Activated CD8-positive, alpha-beta memory T cell treated with anti-CD3 and anti-CD28 coated beads, Interleukin-2, amount 50 U/mL, for 24 hours (primary cell): ENCODE measurements at regions not wholly inside any gene's neighbourhood (a gene's known extent, or its start where the extent isn't known, plus 50 kb on each side); places are given as distances from the start of the nearest gene placed in this dataset.
A peak's percentile ranks its signal among the peaks of the same experiment; 100 is the strongest.
"Not testable (repeated sequence)": the region's sequence is repeated elsewhere in the genome, so short reads cannot be mapped to it uniquely, and the experiment has no call there.

ENCODE experiments used
- DNase-seq: peaks from one replicate; pipeline ENCODE4 v3.0.0-alpha.2; 2020; ENCODE audit errors: extremely low read depth

- no peak for DNase-seq
Measured at GRCh38 chr7:121570365-121570764, 174.3 kb upstream of the FAM3C start.

- no peak for DNase-seq
Measured at GRCh38 chr7:121563177-121563576, 167.1 kb upstream of the FAM3C start.

GRCh38 chr7:121562259-121562658 is 166.2 kb upstream of the FAM3C start:
- DNase-seq, result no peak

- DNase-seq, result no peak
Measured at GRCh38 chr7:121561717-121562116, 165.6 kb upstream of the FAM3C start.

- no peak for DNase-seq
Measured at GRCh38 chr7:121560267-121560990, 164.3 kb upstream of the FAM3C start.

GRCh38 chr7:121558288-121558687 is 162.2 kb upstream of the FAM3C start:
- no peak for DNase-seq

- no peak for DNase-seq
Measured at GRCh38 chr7:121557034-121557892, 161.2 kb upstream of the FAM3C start.

GRCh38 chr7:121555558-121555957 is 159.4 kb upstream of the FAM3C start:
- no peak for DNase-seq

GRCh38 chr7:121547544-121548092 is 151.5 kb upstream of the FAM3C start:
- DNase-seq, result no peak

- no peak for DNase-seq
Measured at GRCh38 chr7:121546632-121547543, 150.8 kb upstream of the FAM3C start.

GRCh38 chr7:121545418-121545817 is 149.3 kb upstream of the FAM3C start:
- no peak for DNase-seq

- DNase-seq, result no peak
Measured at GRCh38 chr7:121544726-121545125, 148.6 kb upstream of the FAM3C start.

- no peak for DNase-seq
Measured at GRCh38 chr7:121544238-121544637, 148.1 kb upstream of the FAM3C start.

GRCh38 chr7:121541457-121541856 is 145.3 kb upstream of the FAM3C start:
- no peak for DNase-seq

- DNase-seq, result no peak
Measured at GRCh38 chr7:121540138-121540537, 144.0 kb upstream of the FAM3C start.

- no peak for DNase-seq
Measured at GRCh38 chr7:121537031-121537430, 140.9 kb upstream of the FAM3C start.

GRCh38 chr7:121531175-121532070 is 135.3 kb upstream of the FAM3C start:
- no peak for DNase-seq

GRCh38 chr7:121530227-121531174 is 134.4 kb upstream of the FAM3C start:
- peak; percentile 23 for DNase-seq

- DNase-seq, result no peak
Measured at GRCh38 chr7:121529003-121529402, 132.9 kb upstream of the FAM3C start.

- DNase-seq, result not testable (repeated sequence)
Measured at GRCh38 chr7:121526210-121526609, 130.1 kb upstream of the FAM3C start.
